Panc1 (cell line): ENCODE measurements at regions not wholly inside any gene's neighbourhood (a gene's known extent, or its start where the extent isn't known, plus 50 kb on each side); places are given as distances from the start of the nearest gene placed in this dataset.

Experiments used
- ATAC-seq: fragments of 200-7000 bp; cut with Tn5 transposase; 2 replicates; pipeline ENCODE4 v1.9.1; 2020; ENCODE audit warnings: mild to moderate bottlenecking, moderate library complexity
- BruUV-seq: library from RNA; stranded (reverse); fragments of 400-500 nt; replicated peaks from 2 replicates; lab custom pipeline; 2021; lab: Mats Ljungman, UMichigan
- CTCF ChIA-PET: fragments of 300-600 bp; sonication (Branson Sonifier 250); formaldehyde crosslinking; loops from one replicate; lab custom pipeline; 2022; ENCODE audit warnings: antibody characterized with exemption; lab: Charles Lee
- POLR2A ChIA-PET: fragments of 300-600 bp; sonication (Branson Sonifier 250); formaldehyde crosslinking; loops from one replicate; lab custom pipeline; 2022; ENCODE audit warnings: antibody characterized with exemption; lab: Charles Lee
- DNase-seq: peaks from one replicate; pipeline ENCODE4 v3.0.0-alpha.2; 2010; ENCODE audit warnings: low read depth, low spot score
- H3K27ac ChIP-seq: 2 replicates; pipeline ENCODE4 v1.5.1; 2011; ENCODE audit warnings: mild to moderate bottlenecking, low read length, inconsistent platforms
- H3K27me3 ChIP-seq: fragments of 200-500 bp; sonication (Bioruptor generic); 2 replicates; pipeline ENCODE4 v1.6.0; 2014; ENCODE audit warnings: low read length, inconsistent platforms; ENCODE audit not compliant: control insufficient read depth, insufficient read depth
- H3K36me3 ChIP-seq: fragments of 200-500 bp; sonication (Bioruptor generic); 2 replicates; pipeline ENCODE4 v1.5.1; 2014; ENCODE audit warnings: inconsistent platforms, mild to moderate bottlenecking, low read length, moderate library complexity; ENCODE audit not compliant: control insufficient read depth, insufficient read depth
- H3K4me1 ChIP-seq: 2 replicates; pipeline ENCODE4 v1.5.1; 2011; ENCODE audit warnings: inconsistent platforms, mild to moderate bottlenecking, low read length, moderate library complexity; ENCODE audit not compliant: control insufficient read depth, insufficient read depth
- H3K4me3 ChIP-seq, 2 experiments: 2 replicates each; pipeline ENCODE4 v1.5.1; 2011 to 2012; ENCODE audit warnings: low read depth in 2 of 2, low read length in 2 of 2, mild to moderate bottlenecking in 2 of 2, inconsistent platforms in 1 of 2, moderate library complexity in 1 of 2
- H3K9me3 ChIP-seq: fragments of 200-500 bp; sonication (Bioruptor generic); 2 replicates; pipeline ENCODE4 v1.5.1; 2014; ENCODE audit warnings: low read depth, mild to moderate bottlenecking, inconsistent platforms, low read length, moderate library complexity; ENCODE audit not compliant: control insufficient read depth, insufficient read depth
- POLR2AphosphoS5 ChIP-seq: IDR thresholded peaks from 2 replicates; pipeline ENCODE4 v1.6.1; 2012; ENCODE audit warnings: mild to moderate bottlenecking, low read depth, low read length, moderate library complexity
- SIN3A ChIP-seq: IDR thresholded peaks from 2 replicates; pipeline ENCODE4 v1.6.1; 2012; ENCODE audit warnings: low read depth, mild to moderate bottlenecking, low read length, moderate library complexity, borderline replicate concordance; ENCODE audit not compliant: insufficient read depth
- TCF7L2 ChIP-seq: IDR thresholded peaks from 2 replicates; pipeline ENCODE4 v1.6.1; 2011; ENCODE audit warnings: mild to moderate bottlenecking, low read depth, low read length, inconsistent platforms
- in situ Hi-C: cut with HindIII; loops from 2 replicates; pipeline ENCODE4 v1.10.0; 2016; ENCODE audit warnings: low sequenced_read_pairs, low pct_unique_long_range_greater_than_20kb
- intact Hi-C: fragments of 100-400 bp; cut with micrococcal nuclease; formaldehyde crosslinking; loops from one replicate; pipeline ENCODE4 v1.10.0; 2022; ENCODE audit not compliant: unreplicated experiment
- TF ChIP-seq, protein P1 (sequence below): fragments of 450-650 bp; IDR thresholded peaks from 2 replicates; pipeline ENCODE4 v1.5.1; 2017; ENCODE audit warnings: mild to moderate bottlenecking
- TF ChIP-seq, protein P2 (sequence below), 2 experiments: IDR thresholded peaks; 2 replicates each; pipeline ENCODE4 v1.6.1; 2011 to 2012; ENCODE audit warnings: low read depth in 2 of 2, control low read depth in 1 of 2, low read length in 1 of 2, mild to moderate bottlenecking in 1 of 2, moderate library complexity in 1 of 2; ENCODE audit not compliant: insufficient read depth in 1 of 2

- ATAC-seq: no peak
- Histone ChIP-seq H3K9me3 (no peaks in the 10 kb centered on the region; the same call in 1 of the 2 replicates), H3K27ac (no peak overlapping the region), H3K4me3 (no peak overlapping the region), H3K27me3 (no peaks in the 10 kb centered on the region), H3K4me1 (no peaks in the 10 kb centered on the region), H3K36me3 (no peaks in the 10 kb centered on the region)
- intact Hi-C loops: loop anchor here (10.0 kb wide), 1 partner anchor 223 kb away; no protein-coding TSS in a partner anchor
- TF ChIP-seq, protein P1, sequence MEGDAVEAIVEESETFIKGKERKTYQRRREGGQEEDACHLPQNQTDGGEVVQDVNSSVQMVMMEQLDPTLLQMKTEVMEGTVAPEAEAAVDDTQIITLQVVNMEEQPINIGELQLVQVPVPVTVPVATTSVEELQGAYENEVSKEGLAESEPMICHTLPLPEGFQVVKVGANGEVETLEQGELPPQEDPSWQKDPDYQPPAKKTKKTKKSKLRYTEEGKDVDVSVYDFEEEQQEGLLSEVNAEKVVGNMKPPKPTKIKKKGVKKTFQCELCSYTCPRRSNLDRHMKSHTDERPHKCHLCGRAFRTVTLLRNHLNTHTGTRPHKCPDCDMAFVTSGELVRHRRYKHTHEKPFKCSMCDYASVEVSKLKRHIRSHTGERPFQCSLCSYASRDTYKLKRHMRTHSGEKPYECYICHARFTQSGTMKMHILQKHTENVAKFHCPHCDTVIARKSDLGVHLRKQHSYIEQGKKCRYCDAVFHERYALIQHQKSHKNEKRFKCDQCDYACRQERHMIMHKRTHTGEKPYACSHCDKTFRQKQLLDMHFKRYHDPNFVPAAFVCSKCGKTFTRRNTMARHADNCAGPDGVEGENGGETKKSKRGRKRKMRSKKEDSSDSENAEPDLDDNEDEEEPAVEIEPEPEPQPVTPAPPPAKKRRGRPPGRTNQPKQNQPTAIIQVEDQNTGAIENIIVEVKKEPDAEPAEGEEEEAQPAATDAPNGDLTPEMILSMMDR: no peak
- TF ChIP-seq, protein P2, sequence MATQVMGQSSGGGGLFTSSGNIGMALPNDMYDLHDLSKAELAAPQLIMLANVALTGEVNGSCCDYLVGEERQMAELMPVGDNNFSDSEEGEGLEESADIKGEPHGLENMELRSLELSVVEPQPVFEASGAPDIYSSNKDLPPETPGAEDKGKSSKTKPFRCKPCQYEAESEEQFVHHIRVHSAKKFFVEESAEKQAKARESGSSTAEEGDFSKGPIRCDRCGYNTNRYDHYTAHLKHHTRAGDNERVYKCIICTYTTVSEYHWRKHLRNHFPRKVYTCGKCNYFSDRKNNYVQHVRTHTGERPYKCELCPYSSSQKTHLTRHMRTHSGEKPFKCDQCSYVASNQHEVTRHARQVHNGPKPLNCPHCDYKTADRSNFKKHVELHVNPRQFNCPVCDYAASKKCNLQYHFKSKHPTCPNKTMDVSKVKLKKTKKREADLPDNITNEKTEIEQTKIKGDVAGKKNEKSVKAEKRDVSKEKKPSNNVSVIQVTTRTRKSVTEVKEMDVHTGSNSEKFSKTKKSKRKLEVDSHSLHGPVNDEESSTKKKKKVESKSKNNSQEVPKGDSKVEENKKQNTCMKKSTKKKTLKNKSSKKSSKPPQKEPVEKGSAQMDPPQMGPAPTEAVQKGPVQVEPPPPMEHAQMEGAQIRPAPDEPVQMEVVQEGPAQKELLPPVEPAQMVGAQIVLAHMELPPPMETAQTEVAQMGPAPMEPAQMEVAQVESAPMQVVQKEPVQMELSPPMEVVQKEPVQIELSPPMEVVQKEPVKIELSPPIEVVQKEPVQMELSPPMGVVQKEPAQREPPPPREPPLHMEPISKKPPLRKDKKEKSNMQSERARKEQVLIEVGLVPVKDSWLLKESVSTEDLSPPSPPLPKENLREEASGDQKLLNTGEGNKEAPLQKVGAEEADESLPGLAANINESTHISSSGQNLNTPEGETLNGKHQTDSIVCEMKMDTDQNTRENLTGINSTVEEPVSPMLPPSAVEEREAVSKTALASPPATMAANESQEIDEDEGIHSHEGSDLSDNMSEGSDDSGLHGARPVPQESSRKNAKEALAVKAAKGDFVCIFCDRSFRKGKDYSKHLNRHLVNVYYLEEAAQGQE (IDR thresholded peaks at IDR 0.05; ENCODE audit: insufficient read depth in 1 of 2, low read depth in 2 of 2, low read length in 1 of 2): no peak
- TF ChIP-seq SIN3A (no peak), TCF7L2 (no peak), POLR2AphosphoS5 (no peak)
- CTCF ChIA-PET: no interaction called here
- in situ Hi-C loops: no loop called here
- DNase-seq: no peak
- POLR2A ChIA-PET: no interaction called here
- no TSS peak for BruUV-seq
These were observed 198.2 kb upstream of the ARSJ start for GRCh38 chr4:114177628-114178027.

GRCh38 chr4:114178392-114178791 is 198.9 kb upstream of the ARSJ start:
- intact Hi-C loops (loop anchor here (10.0 kb wide), 1 partner anchor 224 kb away; no protein-coding TSS in a partner anchor), in situ Hi-C loops (no loop called here)
- H3K36me3 ChIP-seq: no peaks in the 10 kb centered on the region
- no peaks in the 10 kb centered on the region for H3K27me3 ChIP-seq
- ATAC-seq: no peak
- no peak for DNase-seq
- CTCF ChIA-PET: no interaction called here
- H3K27ac ChIP-seq: no peak overlapping the region
- POLR2A ChIA-PET: no interaction called here
- TF ChIP-seq, protein P2 (IDR thresholded peaks at IDR 0.05; ENCODE audit: insufficient read depth in 1 of 2, low read depth in 2 of 2, low read length in 1 of 2): no peak
- TF ChIP-seq TCF7L2 (no peak), POLR2AphosphoS5 (no peak), SIN3A (no peak)
- TF ChIP-seq, protein P1: no peak
- H3K9me3 ChIP-seq: no peaks in the 10 kb centered on the region; the same call in 1 of the 2 replicates
- no peak overlapping the region for H3K4me3 ChIP-seq
- no TSS peak for BruUV-seq
- no peaks in the 10 kb centered on the region for H3K4me1 ChIP-seq
